ENCODE measurements at regions not wholly inside any gene's neighbourhood (a gene's known extent, or its start where the extent isn't known, plus 50 kb on each side); places are given as distances from the start of the nearest gene placed in this dataset.

DNA sequence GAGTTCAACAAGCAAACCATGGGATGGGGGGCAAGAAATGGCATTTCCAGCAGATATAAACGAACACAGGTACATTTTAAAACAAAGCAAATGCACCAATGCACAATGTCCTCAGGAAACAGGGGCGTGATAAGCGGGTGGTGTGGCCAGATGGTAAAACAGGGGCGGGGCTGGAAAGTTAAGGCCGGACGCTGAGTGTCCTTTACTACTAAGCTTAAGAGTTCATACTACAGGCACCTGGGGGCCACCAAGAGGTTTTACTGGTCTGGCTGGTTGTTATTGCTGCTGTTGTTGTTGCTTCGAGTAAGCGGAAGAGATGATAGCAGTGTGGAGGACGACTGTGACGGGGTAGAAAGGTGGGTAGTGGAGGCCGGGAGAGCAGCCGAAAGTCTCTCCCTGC lies 99.8 kb downstream of the ATPSCKMT start:
- TF ChIP-seq CTCF (IDR thresholded peaks at IDR 0.05) (no peak), POLR2A (IDR thresholded peaks at IDR 0.05) (no peak)
